ENCODE measurements at regions not wholly inside any gene's neighbourhood (a gene's known extent, or its start where the extent isn't known, plus 50 kb on each side); places are given as distances from the start of the nearest gene placed in this dataset.

- Histone ChIP-seq H4K20me1 (ENCODE audit: control insufficient read depth, extremely low read depth, insufficient read depth, low read length) (no peaks in the 10 kb centered on the region), H3K4me3 (ENCODE audit: control insufficient read depth in 2 of 3, extremely low read depth in 1 of 3, insufficient read depth in 2 of 3, low read depth in 1 of 3, low read length in 3 of 3) (no peak overlapping the region), H3K9me1 (ENCODE audit: control insufficient read depth, extremely low read depth, insufficient read depth, low read length) (no peaks in the 10 kb centered on the region), H3K27me3 (ENCODE audit: control insufficient read depth, extremely low read depth, insufficient read depth, low read length) (no peaks in the 10 kb centered on the region), H3K9me3 (ENCODE audit: control insufficient read depth, low read depth, low read length) (no peaks in the 10 kb centered on the region), H3K9ac (ENCODE audit: control insufficient read depth, extremely low read depth, insufficient read depth, low read length) (no peak overlapping the region), H3K4me1 (ENCODE audit: control insufficient read depth, extremely low read depth, insufficient read depth, low read length) (no peaks in the 10 kb centered on the region), H3K79me2 (ENCODE audit: control insufficient read depth, insufficient read depth, low read length) (no peaks in the 10 kb centered on the region), H3K4me2 (ENCODE audit: control insufficient read depth, extremely low read depth, insufficient read depth, low read depth, low read length) (no peak overlapping the region), H3K27ac (ENCODE audit: control insufficient read depth, insufficient read depth, low read length) (no peak overlapping the region), H3K36me3 (ENCODE audit: control insufficient read depth in 2 of 2, extremely low read depth in 1 of 2, insufficient read depth in 2 of 2, low read length in 2 of 2) (no peaks in the 10 kb centered on the region), H2AFZ (ENCODE audit: control insufficient read depth, low read length) (no peak overlapping the region)
- no peak for TF ChIP-seq EZH2 (IDR thresholded peaks at IDR 0.05; ENCODE audit: low read length)
- TF ChIP-seq CTCF (optimal IDR thresholded peaks at IDR 0.05 in 1 of 3, IDR thresholded peaks at IDR 0.05 in 1 of 3, conservative IDR thresholded peaks at IDR 0.05 in 1 of 3; ENCODE audit: extremely low read depth in 1 of 3, insufficient read depth in 2 of 3, low read length in 3 of 3): no peak
- dilution Hi-C loops (cut with MboI; ENCODE audit: extremely low pct_ligation_motif_present, low sequenced_read_pairs): no loop called here
- no peak for FAIRE-seq
- no peak for DNase-seq (ENCODE audit: low read depth, low spot score)
Observed at GRCh38 chr5:24059716-24060115, 552.3 kb downstream of the PRDM9 start.

GRCh38 chr5:24065779-24066178 lies 558.4 kb downstream of the PRDM9 start:
- Histone ChIP-seq H3K4me3 (ENCODE audit: control insufficient read depth in 2 of 3, extremely low read depth in 1 of 3, insufficient read depth in 2 of 3, low read depth in 1 of 3, low read length in 3 of 3) (no peak overlapping the region), H3K4me1 (ENCODE audit: control insufficient read depth, extremely low read depth, insufficient read depth, low read length) (no peaks in the 10 kb centered on the region), H3K4me2 (ENCODE audit: control insufficient read depth, extremely low read depth, insufficient read depth, low read depth, low read length) (no peak overlapping the region), H3K79me2 (ENCODE audit: control insufficient read depth, insufficient read depth, low read length) (no peaks in the 10 kb centered on the region), H4K20me1 (ENCODE audit: control insufficient read depth, extremely low read depth, insufficient read depth, low read length) (no peaks in the 10 kb centered on the region), H3K36me3 (ENCODE audit: control insufficient read depth in 2 of 2, extremely low read depth in 1 of 2, insufficient read depth in 2 of 2, low read length in 2 of 2) (no peaks in the 10 kb centered on the region), H3K9me3 (ENCODE audit: control insufficient read depth, low read depth, low read length) (no peaks in the 10 kb centered on the region), H3K9ac (ENCODE audit: control insufficient read depth, extremely low read depth, insufficient read depth, low read length) (no peak overlapping the region), H3K27ac (ENCODE audit: control insufficient read depth, insufficient read depth, low read length) (no peak overlapping the region), H3K9me1 (ENCODE audit: control insufficient read depth, extremely low read depth, insufficient read depth, low read length) (no peaks in the 10 kb centered on the region), H3K27me3 (ENCODE audit: control insufficient read depth, extremely low read depth, insufficient read depth, low read length) (no peaks in the 10 kb centered on the region), H2AFZ (ENCODE audit: control insufficient read depth, low read length) (no peak overlapping the region)
- dilution Hi-C loops (cut with MboI; ENCODE audit: extremely low pct_ligation_motif_present, low sequenced_read_pairs): no loop called here
- DNase-seq (ENCODE audit: low read depth, low spot score) (no peak), FAIRE-seq (no peak)
- TF ChIP-seq EZH2 (IDR thresholded peaks at IDR 0.05; ENCODE audit: low read length) (no peak), CTCF (optimal IDR thresholded peaks at IDR 0.05 in 1 of 3, IDR thresholded peaks at IDR 0.05 in 1 of 3, conservative IDR thresholded peaks at IDR 0.05 in 1 of 3; ENCODE audit: extremely low read depth in 1 of 3, insufficient read depth in 2 of 3, low read length in 3 of 3) (no peak)
